ENCODE measurements at regions not wholly inside any gene's neighbourhood (a gene's known extent, or its start where the extent isn't known, plus 50 kb on each side); places are given as distances from the start of the nearest gene placed in this dataset.

DNA sequence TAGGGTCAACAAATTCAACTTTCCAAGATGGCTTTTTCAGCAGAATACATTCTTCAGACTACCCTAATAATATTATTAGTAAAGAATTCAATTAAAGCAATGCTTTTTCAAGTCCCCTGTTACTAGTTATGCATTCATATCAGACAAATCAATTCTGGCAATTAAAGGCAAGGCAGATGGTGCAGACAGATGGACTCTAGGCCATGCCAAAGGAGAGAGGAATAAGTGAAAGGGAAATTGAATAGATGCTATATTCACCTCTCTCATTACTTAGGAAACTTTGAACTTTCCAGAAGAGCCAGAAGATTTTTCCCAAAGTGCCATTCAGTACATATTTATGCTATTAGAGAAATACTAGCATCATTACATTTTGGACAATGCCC is 487.7 kb upstream of the RASGRP1 start:
- peaks cover 9% of the 10 kb centered on the region; the same call in 1 of the 2 replicates for H3K9me3 ChIP-seq (ENCODE audit: control insufficient read depth, insufficient read depth, low read length)
- no peaks in the 10 kb centered on the region for H3K4me1 ChIP-seq (ENCODE audit: insufficient read depth, low read length)
- no peaks in the 10 kb centered on the region for H3K36me3 ChIP-seq (ENCODE audit: insufficient read depth, low read length)
- H3K9ac ChIP-seq (ENCODE audit: low read depth, low read length), result no peak overlapping the region

DNA sequence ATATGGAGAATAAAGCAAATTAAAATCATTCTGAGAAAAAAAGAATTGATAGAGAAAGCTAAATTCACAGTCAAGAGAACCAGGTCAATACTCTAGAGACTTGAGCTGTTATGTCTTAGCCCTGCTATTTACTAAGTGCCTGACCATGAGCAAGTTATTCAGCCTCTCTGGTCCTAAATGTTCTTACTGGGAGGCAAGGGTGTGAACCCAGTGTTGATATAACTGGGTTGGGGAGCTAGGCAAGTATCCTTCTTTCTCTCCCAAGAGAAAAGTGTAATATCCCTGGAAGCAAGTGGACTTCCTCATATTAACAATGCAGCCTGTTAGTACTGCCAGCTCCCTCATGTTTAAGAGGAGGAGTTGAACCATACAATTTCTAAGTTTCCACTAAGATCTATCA is 488.9 kb upstream of the RASGRP1 start:
- peaks cover 5% of the 10 kb centered on the region; the same call in 1 of the 2 replicates for H3K9me3 ChIP-seq (ENCODE audit: control insufficient read depth, insufficient read depth, low read length)
- no peaks in the 10 kb centered on the region for H3K4me1 ChIP-seq (ENCODE audit: insufficient read depth, low read length)
- H3K9ac ChIP-seq (ENCODE audit: low read depth, low read length), result no peak overlapping the region
- H3K36me3 ChIP-seq (ENCODE audit: insufficient read depth, low read length), result no peaks in the 10 kb centered on the region

DNA sequence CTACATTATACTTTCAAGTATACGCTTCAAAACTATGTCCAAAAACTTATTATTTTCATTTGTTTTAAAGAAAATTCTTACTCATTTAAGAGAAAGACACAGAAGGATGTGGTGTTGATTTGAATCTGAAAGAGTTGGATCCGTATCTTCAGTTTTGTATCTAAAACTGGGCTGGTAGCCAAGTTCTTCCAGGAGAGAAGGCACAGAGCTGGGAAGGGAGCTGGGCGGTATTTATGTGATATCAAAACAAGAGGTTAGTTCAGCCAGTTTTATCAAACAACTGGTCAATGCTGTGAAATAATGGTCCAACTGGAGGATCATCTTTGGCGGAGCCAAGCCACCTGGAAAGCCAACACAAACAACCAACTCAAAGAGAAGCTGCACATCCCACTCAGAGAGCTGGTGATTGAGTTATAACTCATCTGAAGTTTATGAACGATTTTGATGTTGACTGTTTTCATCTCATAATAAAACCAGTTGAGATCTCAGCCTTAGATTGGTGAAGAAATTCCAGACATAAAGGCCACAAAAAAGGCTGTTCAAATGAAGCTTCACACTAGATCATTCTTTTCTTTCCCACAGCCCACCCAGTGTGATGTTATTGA is 489.6 kb upstream of the RASGRP1 start:
- Histone ChIP-seq H3K9ac (ENCODE audit: low read depth, low read length) (no peak overlapping the region), H3K36me3 (ENCODE audit: insufficient read depth, low read length) (no peaks in the 10 kb centered on the region), H3K9me3 (ENCODE audit: control insufficient read depth, insufficient read depth, low read length) (peaks cover 4% of the 10 kb centered on the region; the same call in 1 of the 2 replicates), H3K4me1 (ENCODE audit: insufficient read depth, low read length) (no peaks in the 10 kb centered on the region)

DNA sequence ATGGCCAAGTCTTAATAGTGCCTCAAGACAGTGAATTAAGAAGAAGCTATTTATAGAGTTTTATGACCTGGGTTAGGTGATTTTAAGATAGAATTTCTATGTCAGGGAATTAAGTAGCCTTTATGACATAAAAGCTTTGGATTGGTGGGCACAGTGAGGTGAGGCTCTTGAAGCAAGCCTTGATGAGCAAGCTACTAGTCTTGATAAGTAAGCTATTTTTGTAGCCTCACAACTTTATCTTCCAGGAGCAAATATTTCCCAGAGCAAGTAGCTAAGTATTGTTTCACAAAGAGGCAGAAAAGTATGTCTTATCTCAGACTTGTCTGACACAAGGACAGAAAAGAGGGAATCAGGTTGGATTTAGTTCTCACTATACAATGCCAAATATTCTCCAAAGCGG is 491.7 kb upstream of the RASGRP1 start:
- no peaks in the 10 kb centered on the region for H3K36me3 ChIP-seq (ENCODE audit: insufficient read depth, low read length)
- H3K9me3 ChIP-seq (ENCODE audit: control insufficient read depth, insufficient read depth, low read length), result no peaks in the 10 kb centered on the region
- H3K9ac ChIP-seq (ENCODE audit: low read depth, low read length), result no peak overlapping the region
- H3K4me1 ChIP-seq (ENCODE audit: insufficient read depth, low read length), result no peaks in the 10 kb centered on the region; the same call in 1 of the 2 replicates

DNA sequence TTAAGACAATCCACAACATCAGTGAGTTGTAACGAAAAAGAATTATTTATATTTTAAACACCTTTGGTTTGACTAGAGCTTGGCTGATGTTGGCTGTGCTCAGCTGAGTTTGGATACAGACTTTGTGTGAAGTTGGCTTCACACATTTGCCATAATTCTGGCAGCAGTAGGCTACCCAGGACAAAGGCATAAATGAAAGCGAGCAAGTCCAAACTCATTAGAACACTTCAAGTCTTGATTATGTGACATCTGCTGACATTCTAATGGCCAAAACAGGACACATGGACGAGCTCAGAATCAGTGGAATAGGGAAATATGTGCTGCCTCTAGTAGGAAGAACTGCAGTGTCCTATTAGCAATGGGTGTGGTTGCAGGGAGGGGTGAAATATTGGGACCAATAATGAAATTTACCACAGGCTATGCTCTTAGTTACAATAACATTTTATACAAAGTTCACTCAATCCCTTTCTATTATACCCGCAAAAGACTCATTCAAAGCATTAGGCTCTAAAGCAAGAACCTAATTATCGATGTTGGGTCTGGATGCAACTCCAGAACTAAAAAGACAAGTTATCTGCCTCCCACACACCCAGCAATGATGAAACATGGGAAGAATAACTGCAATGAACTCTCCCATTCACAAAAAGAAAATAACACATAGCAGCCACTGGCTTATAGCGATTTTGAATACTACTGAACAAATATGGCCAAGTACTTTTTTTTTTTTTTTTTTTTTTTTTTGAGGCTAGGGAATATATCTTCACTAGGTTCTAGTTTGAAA is 493.9 kb upstream of the RASGRP1 start:
- H3K4me1 ChIP-seq (ENCODE audit: insufficient read depth, low read length), result no peaks in the 10 kb centered on the region; the same call in 1 of the 2 replicates
- no peaks in the 10 kb centered on the region for H3K9me3 ChIP-seq (ENCODE audit: control insufficient read depth, insufficient read depth, low read length)
- no peaks in the 10 kb centered on the region for H3K36me3 ChIP-seq (ENCODE audit: insufficient read depth, low read length)
- no peak overlapping the region for H3K9ac ChIP-seq (ENCODE audit: low read depth, low read length)

DNA sequence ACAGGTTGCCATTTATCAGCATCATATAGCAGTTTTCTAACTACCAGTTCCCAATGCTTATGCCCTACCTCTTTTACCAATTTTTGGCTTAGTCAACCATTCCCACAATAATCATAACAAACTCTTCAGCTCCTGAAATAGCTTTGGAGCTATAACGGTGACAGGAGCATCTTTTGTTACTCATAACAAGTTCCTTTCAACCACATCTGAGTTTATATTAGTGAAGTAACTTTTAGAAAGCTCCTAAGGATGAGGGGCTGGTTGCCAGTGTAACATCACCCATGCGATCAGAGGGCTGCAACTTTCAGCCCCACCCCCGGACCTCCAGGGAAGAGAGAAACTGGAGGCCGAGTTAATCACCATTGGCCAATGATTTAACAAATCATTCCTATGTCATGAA is 495.3 kb upstream of the RASGRP1 start:
- Histone ChIP-seq H3K9me3 (ENCODE audit: control insufficient read depth, insufficient read depth, low read length) (no peaks in the 10 kb centered on the region), H3K36me3 (ENCODE audit: insufficient read depth, low read length) (no peaks in the 10 kb centered on the region), H3K9ac (ENCODE audit: low read depth, low read length) (no peak overlapping the region), H3K4me1 (ENCODE audit: insufficient read depth, low read length) (no peaks in the 10 kb centered on the region; the same call in 1 of the 2 replicates)

DNA sequence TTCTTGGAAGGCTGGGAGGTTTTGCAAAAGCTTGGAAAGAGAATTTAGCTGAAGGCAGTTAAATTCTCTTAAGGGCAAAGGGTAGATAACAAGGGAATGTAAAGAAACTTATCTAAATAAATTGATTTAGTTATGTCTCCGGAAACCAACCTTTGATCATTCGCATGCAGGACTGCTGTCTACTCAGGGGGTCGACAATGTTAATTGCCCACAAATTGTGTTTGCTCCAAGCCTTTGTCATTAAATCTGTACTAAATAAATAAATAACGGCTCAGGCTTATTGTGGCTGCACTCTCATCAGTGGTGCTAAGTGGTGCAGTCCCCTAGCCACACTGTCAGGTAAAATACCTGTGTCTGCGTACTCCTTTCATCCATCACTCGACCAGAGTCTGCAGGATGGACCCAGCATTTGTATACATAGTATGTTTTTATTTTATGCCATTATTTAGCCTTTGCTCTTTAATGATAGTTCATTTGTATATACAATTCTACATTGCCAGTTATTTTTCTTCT is 497.4 kb upstream of the RASGRP1 start:
- no peaks in the 10 kb centered on the region for H3K36me3 ChIP-seq (ENCODE audit: insufficient read depth, low read length)
- H3K9me3 ChIP-seq (ENCODE audit: control insufficient read depth, insufficient read depth, low read length), result no peaks in the 10 kb centered on the region
- H3K9ac ChIP-seq (ENCODE audit: low read depth, low read length), result no peak overlapping the region
- H3K4me1 ChIP-seq (ENCODE audit: insufficient read depth, low read length), result no peaks in the 10 kb centered on the region; the same call in 1 of the 2 replicates

DNA sequence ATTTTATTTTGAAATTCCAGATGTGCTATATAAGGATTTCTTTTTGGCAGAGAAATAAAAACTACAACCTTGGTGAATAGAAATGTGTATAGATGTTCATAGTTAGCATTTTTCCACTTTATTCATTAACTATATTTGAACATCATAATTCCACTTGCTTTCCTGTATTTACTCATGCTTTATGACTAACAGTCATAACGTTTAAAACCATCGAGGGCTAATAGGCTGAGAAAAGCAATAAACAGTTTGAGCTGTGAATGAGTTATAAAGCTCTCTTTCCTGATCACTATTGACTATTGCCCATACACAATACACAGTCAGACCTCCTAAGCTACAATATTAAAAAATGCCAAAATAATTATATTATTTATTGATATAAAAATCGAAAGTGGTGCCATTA is 502.1 kb upstream of the RASGRP1 start:
- no peak overlapping the region for H3K9ac ChIP-seq (ENCODE audit: low read depth, low read length)
- no peaks in the 10 kb centered on the region for H3K4me1 ChIP-seq (ENCODE audit: insufficient read depth, low read length)
- H3K9me3 ChIP-seq (ENCODE audit: control insufficient read depth, insufficient read depth, low read length), result no peaks in the 10 kb centered on the region
- H3K36me3 ChIP-seq (ENCODE audit: insufficient read depth, low read length), result no peaks in the 10 kb centered on the region

DNA sequence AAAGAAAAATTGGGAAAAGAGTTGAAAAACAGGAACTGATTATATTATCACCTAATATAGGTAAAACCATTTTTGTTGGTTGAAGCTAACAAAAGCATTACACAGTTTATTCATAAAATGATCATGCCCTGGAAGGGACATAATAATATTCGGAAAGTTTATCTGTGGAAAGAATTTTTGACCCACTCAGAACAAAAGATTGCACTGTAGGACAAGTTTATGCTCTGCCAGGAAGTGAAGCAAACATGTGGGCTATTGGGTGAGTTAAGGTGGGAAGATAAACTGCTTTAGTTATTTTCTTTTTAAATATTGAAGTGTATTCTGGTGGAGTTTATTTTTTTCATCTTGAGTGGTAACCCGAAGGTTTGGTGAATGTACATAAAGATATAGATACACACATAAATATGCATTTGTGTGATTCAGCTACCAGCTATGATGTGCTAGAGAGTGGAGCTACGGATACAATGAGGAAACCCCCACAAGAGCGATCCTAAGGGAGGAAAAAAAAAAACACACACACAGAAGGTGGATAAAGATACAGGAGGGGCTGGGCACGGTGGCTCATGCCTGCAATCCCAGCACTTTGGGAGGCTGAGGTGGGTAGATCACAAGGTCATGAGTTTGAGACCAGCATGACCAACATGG is 506.4 kb upstream of the THBS1 start:
- Histone ChIP-seq H3K9me3 (ENCODE audit: control insufficient read depth, insufficient read depth, low read length) (no peaks in the 10 kb centered on the region), H3K36me3 (ENCODE audit: insufficient read depth, low read length) (no peaks in the 10 kb centered on the region), H3K4me1 (ENCODE audit: insufficient read depth, low read length) (no peaks in the 10 kb centered on the region), H3K9ac (ENCODE audit: low read depth, low read length) (no peak overlapping the region)

DNA sequence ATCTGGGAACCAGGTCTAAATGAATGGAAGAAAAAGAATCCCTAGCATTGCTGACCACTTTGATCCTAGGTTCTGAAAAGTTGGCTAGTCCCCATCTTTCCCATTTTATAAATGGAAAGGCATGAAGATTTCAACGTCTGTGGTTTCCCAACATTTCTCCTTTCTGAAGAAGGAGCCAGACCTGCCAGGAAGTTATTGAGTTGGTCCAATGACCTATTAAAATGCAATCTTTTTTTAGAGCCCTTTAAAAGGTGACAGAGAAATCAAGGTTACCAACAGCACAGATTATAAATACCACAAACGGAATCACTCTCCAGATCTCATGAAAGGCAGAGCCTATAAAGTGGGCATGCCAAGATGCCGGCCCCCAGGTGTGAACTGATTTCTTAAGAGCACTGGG is 505.6 kb upstream of the THBS1 start:
- H3K9me3 ChIP-seq (ENCODE audit: control insufficient read depth, insufficient read depth, low read length), result no peaks in the 10 kb centered on the region
- H3K9ac ChIP-seq (ENCODE audit: low read depth, low read length), result no peak overlapping the region
- no peaks in the 10 kb centered on the region for H3K4me1 ChIP-seq (ENCODE audit: insufficient read depth, low read length)
- H3K36me3 ChIP-seq (ENCODE audit: insufficient read depth, low read length), result no peaks in the 10 kb centered on the region

DNA sequence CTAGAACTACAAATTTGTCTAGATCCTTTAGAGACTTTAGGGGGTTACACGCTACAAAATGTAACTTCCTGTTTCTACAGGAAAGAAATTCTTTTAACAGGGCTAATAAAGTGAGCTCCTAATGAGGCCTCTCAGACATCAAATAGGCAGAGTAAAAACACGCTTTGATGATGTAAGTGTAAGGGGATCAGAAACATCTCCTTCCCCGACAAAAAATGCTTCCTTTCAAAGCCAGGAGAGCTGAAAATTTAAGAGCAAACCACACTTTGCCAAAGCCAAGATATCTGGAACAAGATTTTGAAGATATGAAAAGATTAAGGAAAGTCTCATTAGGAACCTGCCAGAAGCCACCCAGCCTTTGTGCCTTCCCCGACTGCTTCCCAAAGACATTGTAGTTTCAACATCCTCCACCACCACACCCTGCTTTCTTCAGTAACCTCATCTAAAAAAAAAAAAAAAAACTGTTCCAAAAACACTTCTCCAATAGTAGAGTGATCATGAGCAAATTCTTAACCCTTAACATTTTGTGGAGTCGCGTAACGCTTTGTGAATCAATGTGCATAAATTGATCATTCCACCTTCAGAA is 505.0 kb upstream of the THBS1 start:
- Histone ChIP-seq H3K9me3 (ENCODE audit: control insufficient read depth, insufficient read depth, low read length) (no peaks in the 10 kb centered on the region), H3K36me3 (ENCODE audit: insufficient read depth, low read length) (no peaks in the 10 kb centered on the region), H3K4me1 (ENCODE audit: insufficient read depth, low read length) (no peaks in the 10 kb centered on the region), H3K9ac (ENCODE audit: low read depth, low read length) (no peak overlapping the region)

DNA sequence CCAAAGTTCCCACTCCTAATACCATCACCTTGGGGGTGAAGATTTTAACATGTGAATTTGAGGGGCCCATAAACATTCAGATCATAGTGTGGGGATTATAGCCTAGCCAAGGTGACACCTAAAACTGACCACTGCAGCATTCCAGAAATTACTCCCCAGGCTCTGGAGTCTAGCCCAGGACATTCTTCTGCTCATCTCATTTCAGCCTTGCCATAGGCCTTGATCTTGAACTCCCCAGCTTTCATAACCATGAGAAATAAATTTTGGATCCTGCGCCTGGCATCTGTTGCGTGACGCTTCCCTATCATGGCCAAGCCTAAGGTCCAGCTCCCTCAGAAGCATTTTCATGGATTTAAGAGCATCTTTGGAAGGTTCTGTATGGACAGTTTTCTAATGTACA is 502.9 kb upstream of the THBS1 start:
- Histone ChIP-seq H3K9ac (ENCODE audit: low read depth, low read length) (no peak overlapping the region), H3K4me1 (ENCODE audit: insufficient read depth, low read length) (no peaks in the 10 kb centered on the region), H3K36me3 (ENCODE audit: insufficient read depth, low read length) (no peaks in the 10 kb centered on the region), H3K9me3 (ENCODE audit: control insufficient read depth, insufficient read depth, low read length) (no peaks in the 10 kb centered on the region)

DNA sequence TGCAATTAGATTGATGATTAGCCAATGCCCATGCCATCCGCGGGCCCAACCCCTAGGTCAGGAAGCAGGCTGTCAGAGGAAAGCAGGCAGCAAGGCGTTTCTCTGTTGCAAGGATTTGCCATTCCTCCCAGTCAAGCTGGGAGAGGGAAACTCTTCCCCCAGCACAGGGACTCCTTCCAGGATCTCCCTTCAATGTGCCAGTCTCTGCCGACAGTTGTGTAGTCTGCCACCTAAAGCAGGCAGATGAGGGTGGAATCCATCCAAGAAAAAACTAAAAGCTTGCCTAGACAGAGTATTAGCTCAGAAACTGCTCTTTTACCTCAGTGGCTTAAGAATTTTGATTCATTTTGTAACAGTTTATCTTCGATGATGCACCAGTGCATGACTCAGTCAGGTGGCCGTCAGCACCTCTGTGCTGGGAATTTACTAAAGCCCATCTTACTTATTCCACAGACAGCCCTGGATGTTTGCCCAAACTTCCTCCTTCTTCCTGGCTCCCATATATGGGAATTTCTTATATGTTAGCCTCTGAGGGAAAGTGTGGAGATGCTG is 501.5 kb upstream of the THBS1 start:
- Histone ChIP-seq H3K4me1 (ENCODE audit: insufficient read depth, low read length) (no peaks in the 10 kb centered on the region), H3K9me3 (ENCODE audit: control insufficient read depth, insufficient read depth, low read length) (no peaks in the 10 kb centered on the region), H3K9ac (ENCODE audit: low read depth, low read length) (no peak overlapping the region), H3K36me3 (ENCODE audit: insufficient read depth, low read length) (no peaks in the 10 kb centered on the region)

DNA sequence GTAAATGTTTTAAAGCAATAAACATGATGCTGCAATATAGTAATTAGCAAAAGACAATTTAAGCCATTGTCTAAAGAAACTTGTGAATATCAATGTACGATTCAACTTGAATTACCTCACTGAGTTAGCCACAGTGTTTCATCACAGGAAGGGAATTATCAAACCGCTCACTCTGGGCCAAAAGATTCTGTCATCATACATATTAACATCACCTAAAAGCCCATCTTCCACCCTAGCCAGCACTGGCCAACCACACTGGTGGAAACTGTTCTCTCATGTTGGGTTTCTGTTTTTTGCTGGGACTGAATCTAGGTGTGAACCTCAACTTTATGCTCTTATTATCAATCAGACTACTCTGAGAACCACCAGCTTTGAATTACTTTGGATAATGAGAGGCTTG is 497.7 kb upstream of the THBS1 start:
- Histone ChIP-seq H3K4me1 (ENCODE audit: insufficient read depth, low read length) (no peaks in the 10 kb centered on the region), H3K36me3 (ENCODE audit: insufficient read depth, low read length) (no peaks in the 10 kb centered on the region), H3K9me3 (ENCODE audit: control insufficient read depth, insufficient read depth, low read length) (no peaks in the 10 kb centered on the region), H3K9ac (ENCODE audit: low read depth, low read length) (no peak overlapping the region)

Data from ES-I3 (cell line).